Amniotic epithelial cell (primary cell): ENCODE measurements at regions not wholly inside any gene's neighbourhood (a gene's known extent, or its start where the extent isn't known, plus 50 kb on each side); places are given as distances from the start of the nearest gene placed in this dataset.

ENCODE experiments used
- DNase-seq: peaks from one replicate; pipeline ENCODE4 v3.0.0-alpha.2; 2010; ENCODE audit warnings: low read depth

- DNase-seq: no peak
Measured at GRCh38 chr9:134214386-134214765, 50.0 kb upstream of the RNU6ATAC start.

- DNase-seq: no peak
Measured at GRCh38 chr9:134214766-134215419, 50.5 kb upstream of the RNU6ATAC start.

GRCh38 chr9:134215420-134215698 is 51.0 kb upstream of the RNU6ATAC start:
- DNase-seq: no peak

- DNase-seq: peak; percentile 17
Measured at GRCh38 chr9:134215699-134216448, 51.5 kb upstream of the RNU6ATAC start.

GRCh38 chr9:134216449-134216951 is 52.1 kb upstream of the RNU6ATAC start:
- DNase-seq: no peak

- no peak for DNase-seq
Measured at GRCh38 chr9:134216961-134217360, 52.6 kb upstream of the RNU6ATAC start.

GRCh38 chr9:134217431-134218210 is 53.3 kb upstream of the RNU6ATAC start:
- DNase-seq: no peak

GRCh38 chr9:134218230-134218629 is 53.9 kb upstream of the RNU6ATAC start:
- no peak for DNase-seq

GRCh38 chr9:134219646-134220060 is 55.3 kb upstream of the RNU6ATAC start:
- no peak for DNase-seq

GRCh38 chr9:134220311-134220710 is 55.9 kb upstream of the RNU6ATAC start:
- no peak for DNase-seq

- DNase-seq: no peak
Measured at GRCh38 chr9:134221273-134222017, 57.1 kb upstream of the RNU6ATAC start.

- no peak for DNase-seq
Measured at GRCh38 chr9:134222018-134222573, 57.7 kb upstream of the RNU6ATAC start.

GRCh38 chr9:134223091-134223490 is 58.7 kb upstream of the RNU6ATAC start:
- peak; percentile 10 for DNase-seq

- DNase-seq: no peak
Measured at GRCh38 chr9:134223591-134224122, 59.3 kb upstream of the RNU6ATAC start.

GRCh38 chr9:134224127-134224526 is 59.8 kb upstream of the RNU6ATAC start:
- no peak for DNase-seq

GRCh38 chr9:134224567-134225093 is 60.3 kb upstream of the RNU6ATAC start:
- no peak for DNase-seq

- no peak for DNase-seq
Measured at GRCh38 chr9:134225186-134225585, 60.8 kb upstream of the RNU6ATAC start.

GRCh38 chr9:134225816-134226215 is 61.5 kb upstream of the RNU6ATAC start:
- DNase-seq: no peak

- DNase-seq: peak; percentile 81
Measured at GRCh38 chr9:134226221-134226930, 62.0 kb upstream of the RNU6ATAC start.
